ENCODE measurements at regions not wholly inside any gene's neighbourhood (a gene's known extent, or its start where the extent isn't known, plus 50 kb on each side); places are given as distances from the start of the nearest gene placed in this dataset.

GRCh38 chr14:101323111-101323510 lies 238.2 kb upstream of the DIO3 start:
- TF ChIP-seq POLR2AphosphoS5 (IDR thresholded peaks at IDR 0.05; ENCODE audit: low read depth, low read length) (no peak), TAF1 (IDR thresholded peaks at IDR 0.05; ENCODE audit: borderline replicate concordance, insufficient read depth, low read length) (no peak)

All from PFSK-1 (cell line).